ENCODE measurements at regions not wholly inside any gene's neighbourhood (a gene's known extent, or its start where the extent isn't known, plus 50 kb on each side); places are given as distances from the start of the nearest gene placed in this dataset.

DNA sequence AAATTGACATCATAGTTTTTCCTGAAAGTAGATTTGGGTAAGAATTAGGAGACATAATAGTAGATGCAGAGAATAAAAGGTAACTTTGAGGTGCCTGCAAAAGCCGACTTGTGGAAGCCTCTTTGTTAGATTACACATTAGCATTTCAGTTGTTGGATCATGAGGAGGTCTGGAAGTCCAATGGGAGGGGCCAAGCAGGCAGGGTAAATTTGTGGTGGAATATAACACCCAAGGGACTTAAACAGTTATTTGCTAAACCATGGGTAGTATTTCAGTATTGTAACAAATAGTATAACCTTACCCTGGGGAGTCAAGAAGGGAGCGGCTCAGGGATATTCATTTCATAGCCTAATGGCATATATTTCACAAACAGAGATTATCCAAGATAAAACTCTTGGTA lies 810.7 kb upstream of the AMOT start:
- Mint-ChIP-seq H3K4me3 (no peak overlapping the region), H3K27me3 (peaks cover 0 to 13% of the 10 kb centered on the region in 2 donors), H3K9me3 (no peaks in the 10 kb centered on the region), H3K4me1 (no peaks in the 10 kb centered on the region), H3K27ac (no peak overlapping the region), H3K36me3 (no peaks in the 10 kb centered on the region)
- no peak overlapping the region for H3K4me3 ChIP-seq (ENCODE audit: control insufficient read depth in 1 of 2, extremely low read depth in 1 of 2, low read length in 1 of 2)
- CTCF ChIA-PET = no interaction called here
- no peak overlapping the region for H3K27ac ChIP-seq (ENCODE audit: low read length)
- no peaks in the 10 kb centered on the region for H3K27me3 ChIP-seq (replicated peaks in 1 of 2; ENCODE audit: control insufficient read depth in 2 of 2, extremely low read depth in 1 of 2, insufficient read depth in 2 of 2, low read length in 1 of 2)
- H3K9me3 ChIP-seq = no peaks in the 10 kb centered on the region
- POLR2A ChIA-PET = no interaction called here
- WGBS (ENCODE audit: insufficient coverage) = no CpG with 5 or more reads among the region's 2 CpGs
- H3K36me3 ChIP-seq (ENCODE audit: control insufficient read depth in 2 of 2, extremely low read depth in 1 of 2, insufficient read depth in 1 of 2, low read length in 1 of 2) = no peaks in the 10 kb centered on the region
- H3K4me1 ChIP-seq (ENCODE audit: control insufficient read depth in 1 of 2, extremely low read depth in 1 of 2, insufficient read depth in 2 of 2, low read length in 2 of 2) = no peaks in the 10 kb centered on the region
- no peak for ATAC-seq (replicated peaks in 1 of 4)
- no peak for DNase-seq

DNA sequence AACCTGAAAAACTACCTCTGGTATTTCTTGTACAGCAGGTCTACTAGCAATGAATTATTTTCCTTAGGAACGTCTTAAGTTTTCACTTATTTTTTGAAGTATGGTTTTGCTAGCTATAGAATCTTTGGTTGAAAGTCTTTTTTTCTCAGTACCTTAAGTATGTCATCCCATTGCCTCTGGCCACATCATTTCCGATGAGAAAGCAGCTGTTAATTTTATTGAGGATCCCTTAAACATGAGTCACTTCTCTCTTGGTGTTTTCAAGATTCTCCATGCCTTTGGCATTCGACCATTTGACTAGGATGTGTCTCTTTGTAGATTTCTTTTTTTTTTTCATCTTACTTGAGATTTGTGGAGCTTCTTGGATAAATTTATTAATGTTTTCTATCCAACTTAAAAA lies 803.8 kb upstream of the AMOT start:
- CTCF ChIA-PET = no interaction called here
- Histone ChIP-seq H3K27me3 (replicated peaks in 1 of 2; ENCODE audit: control insufficient read depth in 2 of 2, extremely low read depth in 1 of 2, insufficient read depth in 2 of 2, low read length in 1 of 2) (no peaks in the 10 kb centered on the region), H3K9me3 (no peaks in the 10 kb centered on the region), H3K36me3 (ENCODE audit: control insufficient read depth in 2 of 2, extremely low read depth in 1 of 2, insufficient read depth in 1 of 2, low read length in 1 of 2) (no peaks in the 10 kb centered on the region), H3K4me1 (ENCODE audit: control insufficient read depth in 1 of 2, extremely low read depth in 1 of 2, insufficient read depth in 2 of 2, low read length in 2 of 2) (no peaks in the 10 kb centered on the region), H3K4me3 (ENCODE audit: control insufficient read depth in 1 of 2, extremely low read depth in 1 of 2, low read length in 1 of 2) (no peak overlapping the region), H3K27ac (ENCODE audit: low read length) (no peak overlapping the region)
- H3K9me3 Mint-ChIP-seq = peaks cover 0 to 12% (median 0%) of the 10 kb centered on the region in 3 donors
- POLR2A ChIA-PET = no interaction called here
- WGBS (ENCODE audit: insufficient coverage) = no CpG with 5 or more reads among the region's 3 CpGs
- no peak for ATAC-seq (replicated peaks in 1 of 4)
- H3K4me1 Mint-ChIP-seq = no peaks in the 10 kb centered on the region
- H3K36me3 Mint-ChIP-seq = no peaks in the 10 kb centered on the region
- H3K27me3 Mint-ChIP-seq = peaks cover 0 to 9% of the 10 kb centered on the region in 2 donors
- no peak overlapping the region for H3K4me3 Mint-ChIP-seq
- no peak for DNase-seq
- no peak overlapping the region for H3K27ac Mint-ChIP-seq

DNA sequence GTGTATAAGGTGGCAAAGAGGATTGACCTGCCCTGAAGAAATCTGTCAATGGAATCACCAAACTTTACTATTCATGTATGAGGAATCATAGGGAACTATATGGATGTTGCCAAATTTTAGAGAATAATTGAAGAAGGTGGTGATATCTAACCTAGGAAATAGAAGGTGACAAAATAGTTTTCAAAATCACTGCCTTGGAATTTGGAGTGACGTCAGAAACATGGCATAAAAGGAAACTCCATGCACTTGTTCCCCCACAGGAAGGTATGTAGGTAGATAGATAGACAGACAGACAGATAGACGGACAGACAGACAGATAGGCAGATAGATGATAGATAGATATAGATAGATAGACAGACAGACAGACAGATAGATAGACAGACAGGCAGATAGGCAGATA lies 793.9 kb upstream of the AMOT start:
- no CpG with 5 or more reads among the region's 2 CpGs for WGBS (ENCODE audit: insufficient coverage)
- Histone ChIP-seq H3K36me3 (ENCODE audit: control insufficient read depth in 2 of 2, extremely low read depth in 1 of 2, insufficient read depth in 1 of 2, low read length in 1 of 2) (no peaks in the 10 kb centered on the region), H3K4me1 (ENCODE audit: control insufficient read depth in 1 of 2, extremely low read depth in 1 of 2, insufficient read depth in 2 of 2, low read length in 2 of 2) (no peaks in the 10 kb centered on the region), H3K9me3 (no peaks in the 10 kb centered on the region), H3K27ac (ENCODE audit: low read length) (no peak overlapping the region), H3K4me3 (ENCODE audit: control insufficient read depth in 1 of 2, extremely low read depth in 1 of 2, low read length in 1 of 2) (no peak overlapping the region), H3K27me3 (replicated peaks in 1 of 2; ENCODE audit: control insufficient read depth in 2 of 2, extremely low read depth in 1 of 2, insufficient read depth in 2 of 2, low read length in 1 of 2) (no peaks in the 10 kb centered on the region)
- ChIA-PET CTCF (no interaction called here), POLR2A (no interaction called here)
- no peaks in the 10 kb centered on the region for H3K36me3 Mint-ChIP-seq
- no peaks in the 10 kb centered on the region for H3K27me3 Mint-ChIP-seq
- no peak overlapping the region for H3K27ac Mint-ChIP-seq
- no peaks in the 10 kb centered on the region for H3K4me1 Mint-ChIP-seq
- peaks cover 0 to 10% (median 3%) of the 10 kb centered on the region in 3 donors for H3K9me3 Mint-ChIP-seq
- H3K4me3 Mint-ChIP-seq = no peak overlapping the region
- DNase-seq (no peak), ATAC-seq (replicated peaks in 1 of 4) (no peak)

DNA sequence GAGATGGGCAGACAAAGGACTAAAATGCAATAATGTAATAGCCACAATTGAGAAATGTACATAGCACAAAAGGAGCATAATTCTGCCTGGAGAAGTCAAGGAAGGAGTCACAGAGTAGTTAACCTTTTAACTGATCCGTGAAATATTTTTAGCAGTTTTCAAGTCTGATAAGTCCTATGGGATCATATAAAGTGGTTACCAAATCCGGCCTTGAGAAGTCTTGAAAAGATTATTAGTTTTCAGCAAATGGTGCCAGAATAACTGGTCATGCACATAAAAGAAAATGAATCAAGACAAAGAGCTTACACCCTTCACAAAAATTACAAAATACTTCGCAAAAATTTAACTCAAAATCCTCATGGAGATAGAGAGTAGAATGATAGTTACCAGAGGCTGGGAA lies 788.7 kb upstream of the AMOT start:
- H3K9me3 Mint-ChIP-seq = peaks cover 0 to 4% (median 0%) of the 10 kb centered on the region in 3 donors
- H3K27ac Mint-ChIP-seq = no peak overlapping the region
- Histone ChIP-seq H3K27me3 (replicated peaks in 1 of 2; ENCODE audit: control insufficient read depth in 2 of 2, extremely low read depth in 1 of 2, insufficient read depth in 2 of 2, low read length in 1 of 2) (no peaks in the 10 kb centered on the region), H3K9me3 (no peaks in the 10 kb centered on the region), H3K4me3 (ENCODE audit: control insufficient read depth in 1 of 2, extremely low read depth in 1 of 2, low read length in 1 of 2) (no peak overlapping the region), H3K4me1 (ENCODE audit: control insufficient read depth in 1 of 2, extremely low read depth in 1 of 2, insufficient read depth in 2 of 2, low read length in 2 of 2) (no peaks in the 10 kb centered on the region), H3K27ac (ENCODE audit: low read length) (no peak overlapping the region), H3K36me3 (ENCODE audit: control insufficient read depth in 2 of 2, extremely low read depth in 1 of 2, insufficient read depth in 1 of 2, low read length in 1 of 2) (no peaks in the 10 kb centered on the region)
- POLR2A ChIA-PET = no interaction called here
- no peak for DNase-seq
- H3K36me3 Mint-ChIP-seq = no peaks in the 10 kb centered on the region
- H3K4me3 Mint-ChIP-seq = no peak overlapping the region
- no peaks in the 10 kb centered on the region for H3K4me1 Mint-ChIP-seq
- no CpG with 5 or more reads among the region's 3 CpGs for WGBS (ENCODE audit: insufficient coverage)
- peaks cover 0 to 10% of the 10 kb centered on the region in 2 donors for H3K27me3 Mint-ChIP-seq
- ATAC-seq (replicated peaks in 1 of 4) = no peak
- CTCF ChIA-PET = no interaction called here

DNA sequence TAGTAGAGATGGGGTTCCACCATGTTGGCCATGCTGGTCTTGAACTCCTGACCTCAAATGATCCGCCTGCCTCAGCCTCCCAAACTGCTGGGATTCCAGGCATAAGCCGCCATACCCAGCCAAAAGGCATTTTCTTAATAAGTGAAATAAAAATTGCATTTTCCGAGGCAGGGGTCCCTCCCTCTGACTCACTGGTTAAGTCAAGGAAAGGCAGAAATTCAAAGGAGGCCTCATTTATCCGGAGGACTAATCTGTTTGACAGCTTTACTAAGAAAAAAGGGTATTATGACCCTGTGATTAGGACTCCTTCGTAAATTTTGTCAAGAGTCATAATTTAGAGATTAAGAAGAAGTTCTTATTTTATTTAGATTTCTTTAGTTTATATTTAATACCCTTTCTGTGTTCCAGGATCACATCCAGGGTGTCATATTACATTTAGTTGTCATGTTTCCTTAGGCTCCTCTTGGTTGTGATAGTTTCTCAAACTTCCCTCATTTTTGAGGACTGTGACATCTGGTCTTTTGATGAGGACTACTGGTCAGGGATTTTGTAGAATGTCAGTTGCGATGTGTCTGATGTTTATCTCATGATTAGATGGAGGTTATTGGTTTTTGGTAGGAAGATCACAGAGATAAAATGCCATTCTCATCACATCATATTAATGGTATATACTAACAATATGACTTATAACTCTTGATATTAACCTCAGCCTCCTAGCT lies 753.7 kb upstream of the AMOT start:
- Histone ChIP-seq H3K36me3 (ENCODE audit: control insufficient read depth in 2 of 2, extremely low read depth in 1 of 2, insufficient read depth in 1 of 2, low read length in 1 of 2) (no peaks in the 10 kb centered on the region), H3K27ac (ENCODE audit: low read length) (no peak overlapping the region), H3K4me1 (ENCODE audit: control insufficient read depth in 1 of 2, extremely low read depth in 1 of 2, insufficient read depth in 2 of 2, low read length in 2 of 2) (no peaks in the 10 kb centered on the region), H3K9me3 (no peaks in the 10 kb centered on the region), H3K27me3 (replicated peaks in 1 of 2; ENCODE audit: control insufficient read depth in 2 of 2, extremely low read depth in 1 of 2, insufficient read depth in 2 of 2, low read length in 1 of 2) (no peaks in the 10 kb centered on the region), H3K4me3 (ENCODE audit: control insufficient read depth in 1 of 2, extremely low read depth in 1 of 2, low read length in 1 of 2) (no peak overlapping the region)
- CTCF ChIA-PET = no interaction called here
- no peak overlapping the region for H3K4me3 Mint-ChIP-seq
- whole genome bisulfite sequencing (ENCODE audit: insufficient coverage) = no CpG with 5 or more reads among the region's 6 CpGs
- no peaks in the 10 kb centered on the region for H3K36me3 Mint-ChIP-seq
- peaks cover 4 to 5% (median 5%) of the 10 kb centered on the region in 3 donors for H3K9me3 Mint-ChIP-seq
- no peak overlapping the region for H3K27ac Mint-ChIP-seq
- POLR2A ChIA-PET = no interaction called here
- ATAC-seq (replicated peaks in 1 of 4) (no peak), DNase-seq (no peak)
- H3K4me1 Mint-ChIP-seq = no peaks in the 10 kb centered on the region
- peaks cover 0 to 8% of the 10 kb centered on the region in 2 donors for H3K27me3 Mint-ChIP-seq

DNA sequence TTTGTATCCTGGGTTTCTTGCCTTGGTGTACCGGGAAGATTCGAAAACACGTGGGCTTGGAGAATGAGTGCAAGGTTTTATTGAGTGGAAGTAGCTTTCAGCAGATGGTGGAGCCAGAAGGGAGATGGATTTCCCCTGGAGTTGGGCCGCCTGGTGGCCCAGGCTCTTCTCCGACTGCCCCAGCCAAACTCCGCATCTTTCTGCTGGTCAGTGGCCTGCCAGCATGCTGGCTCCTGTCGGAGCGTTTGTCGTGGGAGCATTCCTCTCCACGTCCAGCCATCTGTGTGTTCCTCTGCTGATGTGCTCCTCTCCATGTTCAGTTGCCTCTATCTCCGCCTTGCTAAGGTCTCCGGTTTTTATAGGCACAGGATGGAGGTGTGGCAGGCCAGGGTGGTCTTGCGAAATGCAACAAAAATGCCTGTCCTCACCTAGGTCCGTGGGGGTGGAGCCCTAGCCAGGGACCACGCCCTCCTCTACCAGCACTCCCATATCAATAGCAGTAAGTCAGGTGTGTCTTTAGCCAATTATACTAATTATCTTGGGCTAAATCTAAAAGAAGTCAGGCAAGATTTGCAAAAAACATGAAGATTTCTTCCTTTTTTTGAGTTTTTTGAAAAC lies 745.8 kb upstream of the AMOT start:
- POLR2A ChIA-PET = no interaction called here
- Histone ChIP-seq H3K36me3 (ENCODE audit: control insufficient read depth in 2 of 2, extremely low read depth in 1 of 2, insufficient read depth in 1 of 2, low read length in 1 of 2) (no peaks in the 10 kb centered on the region), H3K27ac (ENCODE audit: low read length) (no peak overlapping the region), H3K9me3 (no peaks in the 10 kb centered on the region), H3K27me3 (replicated peaks in 1 of 2; ENCODE audit: control insufficient read depth in 2 of 2, extremely low read depth in 1 of 2, insufficient read depth in 2 of 2, low read length in 1 of 2) (no peaks in the 10 kb centered on the region), H3K4me1 (ENCODE audit: control insufficient read depth in 1 of 2, extremely low read depth in 1 of 2, insufficient read depth in 2 of 2, low read length in 2 of 2) (no peaks in the 10 kb centered on the region), H3K4me3 (ENCODE audit: control insufficient read depth in 1 of 2, extremely low read depth in 1 of 2, low read length in 1 of 2) (no peak overlapping the region)
- no peak overlapping the region for H3K27ac Mint-ChIP-seq
- WGBS (ENCODE audit: insufficient coverage) = 92% methylated on average over 4 of the region's 15 CpGs
- CTCF ChIA-PET = no interaction called here
- ATAC-seq (replicated peaks in 1 of 4) (no peak), DNase-seq (no peak)
- no peaks in the 10 kb centered on the region for H3K36me3 Mint-ChIP-seq
- H3K4me1 Mint-ChIP-seq = no peaks in the 10 kb centered on the region
- peaks cover 0 to 4% of the 10 kb centered on the region in 2 donors for H3K27me3 Mint-ChIP-seq
- H3K4me3 Mint-ChIP-seq = no peak overlapping the region
- peaks cover 0 to 1% (median 0%) of the 10 kb centered on the region in 3 donors for H3K9me3 Mint-ChIP-seq
